Omental fat pad (tissue), 3 donors: ENCODE measurements at regions not wholly inside any gene's neighbourhood (a gene's known extent, or its start where the extent isn't known, plus 50 kb on each side); places are given as distances from the start of the nearest gene placed in this dataset.

Source experiments
- ATAC-seq: fragments of 150-250 bp; one replicate; pipeline ENCODE4 v1.9.1; 2016; ENCODE audit warnings: mild to moderate bottlenecking, moderate library complexity; ENCODE audit not compliant: low FRiP score
- DNase-seq: peaks from one replicate; pipeline ENCODE4 v3.0.0-alpha.2; 2019; ENCODE audit warnings: low spot score
- TF ChIP-seq, protein P1 (sequence below), 3 donors: fragments of 450-650 bp; IDR thresholded peaks; one replicate each; pipeline ENCODE4 v1.5.1; 2016 to 2017; ENCODE audit warnings: antibody characterized with exemption in 3 of 3, mild to moderate bottlenecking in 3 of 3, moderate library complexity in 2 of 3

DNA sequence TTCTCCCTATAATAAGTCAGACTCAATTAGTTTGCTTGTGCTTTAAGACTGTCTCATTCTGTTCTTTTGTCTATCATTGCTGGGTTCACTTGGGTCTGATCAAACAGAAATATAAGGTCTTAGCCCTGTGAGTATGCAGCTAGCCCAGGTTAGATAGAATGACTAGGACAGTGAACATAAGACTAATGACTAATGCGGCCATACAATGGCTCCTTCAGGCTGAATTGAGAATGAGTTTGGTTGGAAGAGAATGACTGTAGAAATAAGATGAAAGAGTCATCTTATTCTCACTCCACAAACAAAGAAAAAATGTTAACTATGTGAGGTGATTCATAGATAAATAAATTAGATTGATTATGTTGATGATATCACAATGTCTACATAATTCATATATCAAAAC lies 50.1 kb upstream of the OBI1 start:
- DNase-seq (no peak), ATAC-seq (no peak)
- TF ChIP-seq, protein P1, sequence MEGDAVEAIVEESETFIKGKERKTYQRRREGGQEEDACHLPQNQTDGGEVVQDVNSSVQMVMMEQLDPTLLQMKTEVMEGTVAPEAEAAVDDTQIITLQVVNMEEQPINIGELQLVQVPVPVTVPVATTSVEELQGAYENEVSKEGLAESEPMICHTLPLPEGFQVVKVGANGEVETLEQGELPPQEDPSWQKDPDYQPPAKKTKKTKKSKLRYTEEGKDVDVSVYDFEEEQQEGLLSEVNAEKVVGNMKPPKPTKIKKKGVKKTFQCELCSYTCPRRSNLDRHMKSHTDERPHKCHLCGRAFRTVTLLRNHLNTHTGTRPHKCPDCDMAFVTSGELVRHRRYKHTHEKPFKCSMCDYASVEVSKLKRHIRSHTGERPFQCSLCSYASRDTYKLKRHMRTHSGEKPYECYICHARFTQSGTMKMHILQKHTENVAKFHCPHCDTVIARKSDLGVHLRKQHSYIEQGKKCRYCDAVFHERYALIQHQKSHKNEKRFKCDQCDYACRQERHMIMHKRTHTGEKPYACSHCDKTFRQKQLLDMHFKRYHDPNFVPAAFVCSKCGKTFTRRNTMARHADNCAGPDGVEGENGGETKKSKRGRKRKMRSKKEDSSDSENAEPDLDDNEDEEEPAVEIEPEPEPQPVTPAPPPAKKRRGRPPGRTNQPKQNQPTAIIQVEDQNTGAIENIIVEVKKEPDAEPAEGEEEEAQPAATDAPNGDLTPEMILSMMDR (IDR thresholded peaks at IDR 0.05) = no peak
